ENCODE measurements at regions not wholly inside any gene's neighbourhood (a gene's known extent, or its start where the extent isn't known, plus 50 kb on each side); places are given as distances from the start of the nearest gene placed in this dataset.

GRCh38 chr7:25949736-25950487, 202.1 kb upstream of the NFE2L3 start:
- no peaks in the 10 kb centered on the region for H3K9me3 ChIP-seq (ENCODE audit: control insufficient read depth, insufficient read depth, low read depth, low read length)
- TF ChIP-seq CTCF (conservative IDR thresholded peaks at IDR 0.05 in 1 of 2, IDR thresholded peaks at IDR 0.05 in 1 of 2; ENCODE audit: low read depth in 1 of 2, low read length in 2 of 2) (no peak), EZH2 (IDR thresholded peaks at IDR 0.05; ENCODE audit: low read length, missing control alignments) (no peak)
- H3K27ac ChIP-seq (ENCODE audit: insufficient read depth, low read length): no peak overlapping the region
- peak overlapping the region; percentile 62 for H2AFZ ChIP-seq (ENCODE audit: low read length)
- no peaks in the 10 kb centered on the region for H3K79me2 ChIP-seq (ENCODE audit: control insufficient read depth, insufficient read depth, low read length)
- peaks cover 5% of the 10 kb centered on the region for H3K27me3 ChIP-seq (ENCODE audit: control insufficient read depth, insufficient read depth, low read length)
- H3K36me3 ChIP-seq (ENCODE audit: control insufficient read depth, insufficient read depth, low read length): no peaks in the 10 kb centered on the region
- no peaks in the 10 kb centered on the region for H3K4me1 ChIP-seq (ENCODE audit: control insufficient read depth, extremely low read depth, insufficient read depth, low read length)
- DNase-seq (ENCODE audit: low read depth in 2 of 2): no peak
- H3K4me2 ChIP-seq (ENCODE audit: extremely low read depth, insufficient read depth, low read length): peak overlapping the region; percentile 64
- H4K20me1 ChIP-seq (ENCODE audit: control insufficient read depth, extremely low read depth, insufficient read depth, low read length): no peaks in the 10 kb centered on the region
- no peak overlapping the region for H3K9ac ChIP-seq (ENCODE audit: insufficient read depth, low read length)
- H3K4me3 ChIP-seq (replicated peaks in 1 of 4; ENCODE audit: control extremely low read depth in 1 of 4, insufficient read depth in 1 of 4, low read depth in 3 of 4, low read length in 4 of 4): peak overlapping the region; percentile 39 to 64 (median 52)

- Histone ChIP-seq H3K4me2 (ENCODE audit: extremely low read depth, insufficient read depth, low read length) (peak overlapping the region; percentile 64), H3K27me3 (ENCODE audit: control insufficient read depth, insufficient read depth, low read length) (peaks cover 5% of the 10 kb centered on the region), H3K9me3 (ENCODE audit: control insufficient read depth, insufficient read depth, low read depth, low read length) (no peaks in the 10 kb centered on the region), H4K20me1 (ENCODE audit: control insufficient read depth, extremely low read depth, insufficient read depth, low read length) (no peaks in the 10 kb centered on the region), H3K9ac (ENCODE audit: insufficient read depth, low read length) (peak overlapping the region; percentile 63), H3K36me3 (ENCODE audit: control insufficient read depth, insufficient read depth, low read length) (no peaks in the 10 kb centered on the region), H3K4me1 (ENCODE audit: control insufficient read depth, extremely low read depth, insufficient read depth, low read length) (no peaks in the 10 kb centered on the region), H2AFZ (ENCODE audit: low read length) (peak overlapping the region; percentile 51), H3K79me2 (ENCODE audit: control insufficient read depth, insufficient read depth, low read length) (no peaks in the 10 kb centered on the region), H3K4me3 (replicated peaks in 1 of 4; ENCODE audit: control extremely low read depth in 1 of 4, insufficient read depth in 1 of 4, low read depth in 3 of 4, low read length in 4 of 4) (peak overlapping the region; percentile 39 to 64 (median 52)), H3K27ac (ENCODE audit: insufficient read depth, low read length) (no peak overlapping the region)
- peak; percentile 52 to 80 for DNase-seq (ENCODE audit: low read depth in 2 of 2)
- no peak for TF ChIP-seq EZH2 (IDR thresholded peaks at IDR 0.05; ENCODE audit: low read length, missing control alignments)
- TF ChIP-seq CTCF (conservative IDR thresholded peaks at IDR 0.05 in 1 of 2, IDR thresholded peaks at IDR 0.05 in 1 of 2; ENCODE audit: low read depth in 1 of 2, low read length in 2 of 2): no peak
Measured at GRCh38 chr7:25950488-25951413, 201.2 kb upstream of the NFE2L3 start.
